ENCODE measurements at regions not wholly inside any gene's neighbourhood (a gene's known extent, or its start where the extent isn't known, plus 50 kb on each side); places are given as distances from the start of the nearest gene placed in this dataset.

DNA sequence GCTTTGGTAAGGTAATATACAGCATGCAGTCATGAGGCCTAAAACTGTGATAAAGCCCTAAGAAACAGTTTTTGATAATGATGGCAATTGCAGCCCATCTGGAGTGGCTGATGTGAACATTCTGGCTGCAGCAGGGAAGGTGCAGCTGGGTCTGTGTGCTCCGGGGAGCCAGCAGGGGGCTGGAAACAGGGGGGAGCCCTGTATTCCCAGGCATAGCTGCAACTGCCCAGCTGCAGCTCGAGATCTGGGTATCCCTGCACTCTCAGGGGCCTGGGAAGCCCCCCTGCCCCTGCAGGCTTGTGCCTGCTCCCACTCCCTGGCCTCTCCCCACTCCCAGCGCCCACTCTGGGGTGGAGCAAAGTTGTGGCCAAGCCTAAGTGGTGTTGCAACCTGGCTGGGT is 95.6 kb downstream of the RRAGB start:
- no peak for TF ChIP-seq CTCF (IDR thresholded peaks at IDR 0.05)
- no peaks in the 10 kb centered on the region for H3K36me3 ChIP-seq
- no peak for DNase-seq
- H3K27me3 ChIP-seq = no peaks in the 10 kb centered on the region
- H3K27ac ChIP-seq = no peak overlapping the region
- 80% methylated on average over 1 of the region's 3 CpGs; no CpG with 5 or more reads in 1 of the 2 donors for WGBS, 2 donors
- no peak overlapping the region for H3K4me3 ChIP-seq
- no peaks in the 10 kb centered on the region for H3K4me1 ChIP-seq
- intact Hi-C loops (cut with DNase I) = no loop called here
- no peaks in the 10 kb centered on the region for H3K9me3 ChIP-seq

- Histone ChIP-seq H3K36me3 (no peaks in the 10 kb centered on the region), H3K27me3 (no peaks in the 10 kb centered on the region), H3K27ac (no peak overlapping the region), H3K9me3 (no peaks in the 10 kb centered on the region), H3K4me1 (peaks cover 0 to 7% (median 0%) of the 10 kb centered on the region in 3 donors), H3K4me3 (no peak overlapping the region)
- intact Hi-C loops (cut with DNase I) = no loop called here
- TF ChIP-seq CTCF (IDR thresholded peaks at IDR 0.05) (no peak), POLR2A (IDR thresholded peaks at IDR 0.05) (no peak)
- no peak for DNase-seq
Observed at GRCh38 chrX:55815546-55815945, 98.0 kb downstream of the RRAGB start.

GRCh38 chrX:55816023-55816422 is 98.5 kb downstream of the RRAGB start:
- Histone ChIP-seq H3K27ac (no peak overlapping the region), H3K9me3 (no peaks in the 10 kb centered on the region), H3K4me1 (peaks cover 0 to 7% (median 0%) of the 10 kb centered on the region in 3 donors), H3K36me3 (no peaks in the 10 kb centered on the region), H3K4me3 (no peak overlapping the region), H3K27me3 (no peaks in the 10 kb centered on the region)
- WGBS, 2 donors = 51 to 65% methylated on average over 2 of the region's 2 CpGs
- TF ChIP-seq CTCF (IDR thresholded peaks at IDR 0.05) (no peak), POLR2A (IDR thresholded peaks at IDR 0.05) (no peak)
- no peak for DNase-seq
- intact Hi-C loops (cut with DNase I) = no loop called here

GRCh38 chrX:55818673-55819375 is 101.3 kb downstream of the RRAGB start:
- no peak for DNase-seq
- Histone ChIP-seq H3K27ac (peak overlapping the region in 3 of 4 donors; percentile 14 to 64 (median 63)), H3K9me3 (no peaks in the 10 kb centered on the region), H3K36me3 (no peaks in the 10 kb centered on the region), H3K4me3 (no peak overlapping the region), H3K27me3 (no peaks in the 10 kb centered on the region), H3K4me1 (peaks cover 0 to 7% (median 0%) of the 10 kb centered on the region in 3 donors)
- intact Hi-C loops (cut with DNase I) = no loop called here
- 15 to 33% methylated on average over 2 of the region's 3 CpGs for WGBS, 2 donors
- TF ChIP-seq CTCF (IDR thresholded peaks at IDR 0.05) (no peak), POLR2A (IDR thresholded peaks at IDR 0.05) (no peak)

DNA sequence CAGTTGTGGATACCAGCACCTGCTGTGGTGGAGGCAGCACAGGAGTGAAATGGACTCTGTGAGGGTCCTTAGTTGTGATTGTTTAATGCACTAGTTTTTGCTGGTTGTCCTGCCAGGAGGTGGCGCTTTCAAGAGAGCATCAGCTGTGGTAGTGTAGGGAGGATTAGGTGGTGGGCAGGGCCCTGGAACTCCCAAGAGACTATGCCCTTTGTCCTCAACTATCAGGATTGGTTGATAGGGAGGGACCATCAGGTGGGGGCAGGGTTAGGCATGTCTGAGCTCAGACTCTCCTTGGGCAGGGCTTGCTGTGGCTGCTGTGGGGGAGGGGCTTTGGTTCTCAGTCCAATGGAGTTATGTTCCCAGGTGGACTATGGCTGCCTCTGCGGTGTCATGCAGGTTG is 121.9 kb downstream of the RRAGB start:
- no peak for DNase-seq
- Histone ChIP-seq H3K27me3 (no peaks in the 10 kb centered on the region), H3K27ac (no peak overlapping the region), H3K36me3 (no peaks in the 10 kb centered on the region), H3K9me3 (no peaks in the 10 kb centered on the region), H3K4me3 (no peak overlapping the region), H3K4me1 (no peaks in the 10 kb centered on the region)
- intact Hi-C loops (cut with DNase I) = no loop called here
- TF ChIP-seq POLR2A (IDR thresholded peaks at IDR 0.05) = no peak
- no peak for TF ChIP-seq CTCF (IDR thresholded peaks at IDR 0.05)
- 100% methylated on average over 1 of the region's 2 CpGs; no CpG with 5 or more reads in 1 of the 2 donors for WGBS, 2 donors
